K562 (cell line): ENCODE measurements at regions not wholly inside any gene's neighbourhood (a gene's known extent, or its start where the extent isn't known, plus 50 kb on each side); places are given as distances from the start of the nearest gene placed in this dataset.

ENCODE experiments used
- ATAC-seq: fragments of 200-7000 bp; cut with Tn5 transposase; 3 replicates; pipeline ENCODE4 v1.9.1; 2020; ENCODE audit warnings: moderate library complexity
- BruUV-seq: library from RNA; stranded (reverse); fragments of 400-500 nt; replicated peaks from 2 replicates; lab custom pipeline; 2021; lab: Mats Ljungman, UMichigan
- CTCF ChIA-PET: fragments of 300-600 bp; formaldehyde crosslinking; extraction: SDS; loops from one replicate; lab custom pipeline; 2021; ENCODE audit warnings: low intra/inter-chr PET ratio; lab: Yijun Ruan, JAX
- POLR2A ChIA-PET: fragments of 300-600, 350-650 bp; sonication (Branson Sonifier 250); formaldehyde crosslinking; extraction: SDS; loops from one replicate; lab custom pipeline; 2021; ENCODE audit warnings: antibody characterized with exemption, inconsistent platforms; lab: Yijun Ruan, JAX
- DNase-seq, 4 experiments: peaks; one replicate each; pipeline versions ENCODE4 v3.0.0 to v3.0.0-alpha.2; 2011 to 2018; ENCODE audit warnings: low spot score in 3 of 4, mixed read lengths in 3 of 4; ENCODE audit errors: extremely low read depth in 1 of 4
- FAIRE-seq: peaks from 2 replicates; lab custom pipeline; 2011; peaks lifted over from hg19 to GRCh38; lab: Jason Lieb, UNC
- H2AFZ ChIP-seq: 2 replicates; pipeline ENCODE4 v1.6.0; 2011; ENCODE audit warnings: low read depth, low read length, control low read depth, inconsistent platforms
- H3K27ac ChIP-seq: fragments of 200-600 bp; 3 replicates; pipeline ENCODE4 v1.8.0; 2011; ENCODE audit warnings: low read depth, mild to moderate bottlenecking, control low read depth, inconsistent platforms, low read length, moderate library complexity, mixed read lengths; ENCODE audit errors: extremely low read depth
- H3K27me3 ChIP-seq, 2 experiments: fragments of 300-600 bp in 1 of 2; 2 replicates in 1 of 2; 3 replicates in 1 of 2; pipeline versions ENCODE4 v1.6.0 to v1.8.0; 2011; ENCODE audit warnings: inconsistent platforms in 2 of 2, low read length in 2 of 2, mild to moderate bottlenecking in 1 of 2, mixed read lengths in 1 of 2, moderate library complexity in 1 of 2; ENCODE audit not compliant: control insufficient read depth in 2 of 2, insufficient read depth in 2 of 2
- H3K36me3 ChIP-seq: fragments of 300-600 bp; 3 replicates; pipeline ENCODE4 v1.8.0; 2011; ENCODE audit warnings: mild to moderate bottlenecking, low read length, inconsistent platforms; ENCODE audit not compliant: control insufficient read depth, insufficient read depth
- H3K4me1 ChIP-seq, 2 experiments: fragments of 200-600 bp in 1 of 2; replicated peaks in 1 of 2; 2 replicates in 1 of 2; 3 replicates in 1 of 2; pipeline versions ENCODE4 v1.5.1 to v1.8.0; 2011; ENCODE audit warnings: inconsistent platforms in 2 of 2, low read length in 2 of 2, mild to moderate bottlenecking in 1 of 2, mixed read lengths in 1 of 2, moderate library complexity in 1 of 2; ENCODE audit not compliant: control insufficient read depth in 2 of 2, insufficient read depth in 2 of 2
- H3K4me2 ChIP-seq: 2 replicates; pipeline ENCODE4 v1.6.1; 2011; ENCODE audit warnings: low read length, control low read depth, inconsistent platforms, mixed read lengths; ENCODE audit not compliant: insufficient read depth
- H3K4me3 ChIP-seq: fragments of 200-600 bp; sonication (generic), shearing (Covaris generic); 2 replicates; pipeline ENCODE4 v1.5.1; 2016; ENCODE audit warnings: control low read depth, inconsistent platforms
- H3K79me2 ChIP-seq: fragments of 200-600 bp; 3 replicates; pipeline ENCODE4 v1.8.0; 2011; ENCODE audit warnings: low read length, inconsistent platforms; ENCODE audit not compliant: control insufficient read depth, insufficient read depth
- H3K9ac ChIP-seq, 2 experiments: 2 replicates each; pipeline versions ENCODE4 v1.6.0 to v1.6.1; 2011; ENCODE audit warnings: low read depth in 2 of 2, low read length in 2 of 2, control low read depth in 1 of 2, inconsistent platforms in 1 of 2, mild to moderate bottlenecking in 1 of 2, mixed read lengths in 1 of 2; ENCODE audit not compliant: insufficient read depth in 1 of 2
- H3K9me1 ChIP-seq: one replicate; pipeline ENCODE4 v1.6.0; 2011; ENCODE audit warnings: inconsistent platforms, mild to moderate bottlenecking, low read length, moderate library complexity; ENCODE audit not compliant: control insufficient read depth, insufficient read depth
- H3K9me3 ChIP-seq: replicated peaks from 2 replicates; pipeline ENCODE4 v1.5.1; 2011; ENCODE audit warnings: low read depth, low read length, inconsistent platforms; ENCODE audit not compliant: control insufficient read depth, insufficient read depth
- H4K20me1 ChIP-seq: replicated peaks from 2 replicates; pipeline ENCODE4 v1.6.1; 2011; ENCODE audit warnings: low read length, inconsistent platforms, mixed read lengths; ENCODE audit not compliant: control insufficient read depth, insufficient read depth
- CEBPZ ChIP-seq: fragments of 150-350 bp; IDR thresholded peaks from 2 replicates; pipeline ENCODE4 v1.6.1; 2014; ENCODE audit warnings: low read depth, mild to moderate bottlenecking, low read length, borderline replicate concordance
- GTF2A2 ChIP-seq: IDR thresholded peaks from 2 replicates; pipeline ENCODE4 v1.6.1; 2016; ENCODE audit warnings: mild to moderate bottlenecking, missing genetic modification characterization, missing compliant biosample characterization
- GTF2E2 ChIP-seq: fragments of 200-800 bp; sonication (Bioruptor generic); IDR thresholded peaks from 2 replicates; pipeline ENCODE4 v1.6.1; 2016; ENCODE audit warnings: missing genetic modification characterization, missing compliant biosample characterization
- HMBOX1 ChIP-seq: sonication (generic); IDR thresholded peaks from 2 replicates; pipeline ENCODE4 v1.6.1; 2016
- IFI16 ChIP-seq: fragments of 250-450 bp; sonication (Bioruptor Pico); IDR thresholded peaks from 2 replicates; pipeline ENCODE4 v2.1.2; 2022; ENCODE audit warnings: mild to moderate bottlenecking, inconsistent platforms
- MCM7 ChIP-seq, 2 experiments: fragments of 450-650 bp; IDR thresholded peaks; 2 replicates each; pipeline ENCODE4 v1.6.1; 2016 to 2018
- RERE ChIP-seq: sonication (generic); formaldehyde crosslinking; IDR thresholded peaks from 2 replicates; pipeline ENCODE4 v1.8.0; 2023; ENCODE audit warnings: missing genetic modification reagents, mild to moderate bottlenecking, borderline replicate concordance
- SETDB1 ChIP-seq: IDR thresholded peaks from one replicate; pipeline ENCODE4 v1.6.1; 2012; ENCODE audit warnings: low read length, control low read depth, inconsistent platforms
- ZNF174 ChIP-seq: fragments of 250-450 bp; sonication (Bioruptor Pico); IDR thresholded peaks from 2 replicates; pipeline ENCODE4 v1.4.0; 2020; ENCODE audit warnings: mild to moderate bottlenecking
- ZNF41 ChIP-seq: fragments of 250-450 bp; sonication (Bioruptor Pico); conservative IDR thresholded peaks from 2 replicates; pipeline ENCODE4 v1.4.0; 2020; ENCODE audit warnings: mild to moderate bottlenecking
- ZNF431 ChIP-seq: sonication (generic); formaldehyde crosslinking; IDR thresholded peaks from 2 replicates; pipeline ENCODE4 v1.8.0; 2022; ENCODE audit warnings: mild to moderate bottlenecking, missing genetic modification reagents
- ZNF551 ChIP-seq: fragments of 250-450 bp; sonication (Bioruptor Pico); IDR thresholded peaks from 2 replicates; pipeline ENCODE4 v1.5.0; 2021; ENCODE audit warnings: mild to moderate bottlenecking, moderate library complexity
- ZNF75A ChIP-seq: fragments of 450-650 bp; formaldehyde crosslinking; IDR thresholded peaks from 2 replicates; pipeline ENCODE4 v1.4.0; 2020; ENCODE audit warnings: mild to moderate bottlenecking
- WGBS: fragments of 100-300 bp; shearing (Covaris generic); methylation state at CpG from one replicate; pipeline ENCODE4 v1.1.6; 2016; ENCODE audit warnings: low coverage, mixed read lengths; ENCODE audit not compliant: insufficient coverage; ENCODE audit errors: missing lambda C conversion rate; 5-methylcytosine and 5-hydroxymethylcytosine counted together
- in situ Hi-C: fragments of 300-500 bp; cut with MboI; formaldehyde crosslinking; loops from 4 replicates; pipeline ENCODE4 v1.15.0; 2018; ENCODE audit warnings: inconsistent platforms, mixed read lengths
- intact Hi-C: fragments of 100-400 bp; cut with micrococcal nuclease; formaldehyde crosslinking; loops from 2 replicates; pipeline ENCODE4 v1.14.2; 2022

GRCh38 chr17:53168413-53168812 lies 654.3 kb upstream of the KIF2B start:
- WGBS: no CpG with 5 or more reads among the region's 1 CpG
- Histone ChIP-seq H3K4me2 (no peak overlapping the region), H3K27me3 (no peaks in the 10 kb centered on the region), H3K9me1 (no peaks in the 10 kb centered on the region), H3K27ac (no peak overlapping the region), H4K20me1 (no peaks in the 10 kb centered on the region), H3K9ac (no peak overlapping the region), H3K4me3 (no peak overlapping the region), H3K79me2 (no peaks in the 10 kb centered on the region), H3K4me1 (no peaks in the 10 kb centered on the region), H3K9me3 (no peaks in the 10 kb centered on the region), H2AFZ (no peak overlapping the region), H3K36me3 (no peaks in the 10 kb centered on the region)
- ChIA-PET CTCF (no interaction called here), POLR2A (no interaction called here)
- intact Hi-C loops (no loop called here), in situ Hi-C loops (no loop called here)
- TF ChIP-seq IFI16 (CRISPR knock-in tag): no peak
- no peak for TF ChIP-seq HMBOX1
- TF ChIP-seq GTF2E2 (tag): no peak
- TF ChIP-seq ZNF75A: no peak
- TF ChIP-seq ZNF41 (CRISPR knock-in tag): no peak
- TF ChIP-seq SETDB1: no peak
- TF ChIP-seq ZNF551: no peak
- TF ChIP-seq GTF2A2: no peak
- no peak for TF ChIP-seq RERE (CRISPR knock-in tag)
- TF ChIP-seq CEBPZ: no peak
- TF ChIP-seq MCM7 (IDR thresholded peaks at IDR 0.05): no peak
- TF ChIP-seq ZNF431: no peak
- no peak for TF ChIP-seq ZNF174 (CRISPR knock-in tag)
- ATAC-seq (no peak), FAIRE-seq (no peak), DNase-seq (no peak)
- BruUV-seq: no TSS peak
